ENCODE measurements at regions not wholly inside any gene's neighbourhood (a gene's known extent, or its start where the extent isn't known, plus 50 kb on each side); places are given as distances from the start of the nearest gene placed in this dataset.
"Not testable (repeated sequence)": the region's sequence is repeated elsewhere in the genome, so short reads cannot be mapped to it uniquely, and the experiment has no call there.

- in situ Hi-C loops (cut with HindIII; ENCODE audit: low pct_unique_long_range_greater_than_20kb, low sequenced_read_pairs), result no loop called here
- DNase-seq (ENCODE audit: low read depth), result no peak
Measured at GRCh38 chr9:86580688-86581087, 226.5 kb upstream of the TUT7 start.

GRCh38 chr9:86578722-86579121 lies 224.5 kb upstream of the TUT7 start:
- DNase-seq (ENCODE audit: low read depth), result no peak
- in situ Hi-C loops (cut with HindIII; ENCODE audit: low pct_unique_long_range_greater_than_20kb, low sequenced_read_pairs), result no loop called here

- in situ Hi-C loops (cut with HindIII; ENCODE audit: low pct_unique_long_range_greater_than_20kb, low sequenced_read_pairs), result no loop called here
- no peak for DNase-seq (ENCODE audit: low read depth)
Measured at GRCh38 chr9:86577420-86578333, 223.5 kb upstream of the TUT7 start.

GRCh38 chr9:86575825-86576525 lies 221.8 kb upstream of the TUT7 start:
- DNase-seq (ENCODE audit: low read depth), result no peak
- in situ Hi-C loops (cut with HindIII; ENCODE audit: low pct_unique_long_range_greater_than_20kb, low sequenced_read_pairs), result no loop called here

- in situ Hi-C loops (cut with HindIII; ENCODE audit: low pct_unique_long_range_greater_than_20kb, low sequenced_read_pairs), result no loop called here
- no peak for DNase-seq (ENCODE audit: low read depth)
Measured at GRCh38 chr9:86575137-86575536, 220.9 kb upstream of the TUT7 start.

GRCh38 chr9:86573886-86574285 lies 219.7 kb upstream of the TUT7 start:
- DNase-seq (ENCODE audit: low read depth), result no peak
- in situ Hi-C loops (cut with HindIII; ENCODE audit: low pct_unique_long_range_greater_than_20kb, low sequenced_read_pairs), result no loop called here

GRCh38 chr9:86572904-86573303 lies 218.7 kb upstream of the TUT7 start:
- in situ Hi-C loops (cut with HindIII; ENCODE audit: low pct_unique_long_range_greater_than_20kb, low sequenced_read_pairs), result no loop called here
- no peak for DNase-seq (ENCODE audit: low read depth)

GRCh38 chr9:86565603-86566002 lies 211.4 kb upstream of the TUT7 start:
- in situ Hi-C loops (cut with HindIII; ENCODE audit: low pct_unique_long_range_greater_than_20kb, low sequenced_read_pairs); DNase-seq (ENCODE audit: low read depth): not testable (repeated sequence)

- in situ Hi-C loops (cut with HindIII; ENCODE audit: low pct_unique_long_range_greater_than_20kb, low sequenced_read_pairs), result no loop called here
Measured at GRCh38 chr9:86563936-86564335, 209.7 kb upstream of the TUT7 start.

GRCh38 chr9:86563350-86563749 lies 209.1 kb upstream of the TUT7 start:
- no peak for DNase-seq (ENCODE audit: low read depth)
- in situ Hi-C loops (cut with HindIII; ENCODE audit: low pct_unique_long_range_greater_than_20kb, low sequenced_read_pairs), result no loop called here

More at GRCh38 chr9:86563936-86564335, 209.7 kb upstream of the TUT7 start:
- DNase-seq (ENCODE audit: low read depth), result no peak

GRCh38 chr9:86562691-86563090 lies 208.5 kb upstream of the TUT7 start:
- no peak for DNase-seq (ENCODE audit: low read depth)
- in situ Hi-C loops (cut with HindIII; ENCODE audit: low pct_unique_long_range_greater_than_20kb, low sequenced_read_pairs), result no loop called here

- in situ Hi-C loops (cut with HindIII; ENCODE audit: low pct_unique_long_range_greater_than_20kb, low sequenced_read_pairs), result no loop called here
- no peak for DNase-seq (ENCODE audit: low read depth)
Measured at GRCh38 chr9:86557918-86558317, 203.7 kb upstream of the TUT7 start.

GRCh38 chr9:86557063-86557766 lies 203.0 kb upstream of the TUT7 start:
- in situ Hi-C loops (cut with HindIII; ENCODE audit: low pct_unique_long_range_greater_than_20kb, low sequenced_read_pairs), result no loop called here
- no peak for DNase-seq (ENCODE audit: low read depth)

GRCh38 chr9:86555661-86556060 lies 201.5 kb upstream of the TUT7 start:
- in situ Hi-C loops (cut with HindIII; ENCODE audit: low pct_unique_long_range_greater_than_20kb, low sequenced_read_pairs), result no loop called here
- DNase-seq (ENCODE audit: low read depth), result no peak

- in situ Hi-C loops (cut with HindIII; ENCODE audit: low pct_unique_long_range_greater_than_20kb, low sequenced_read_pairs), result no loop called here
- no peak for DNase-seq (ENCODE audit: low read depth)
Measured at GRCh38 chr9:86550401-86550800, 196.2 kb upstream of the TUT7 start.

- no peak for DNase-seq (ENCODE audit: low read depth)
- in situ Hi-C loops (cut with HindIII; ENCODE audit: low pct_unique_long_range_greater_than_20kb, low sequenced_read_pairs), result no loop called here
Measured at GRCh38 chr9:86549920-86550319, 195.7 kb upstream of the TUT7 start.

GRCh38 chr9:86549401-86549811 lies 195.2 kb upstream of the TUT7 start:
- no peak for DNase-seq (ENCODE audit: low read depth)

GRCh38 chr9:86548220-86548619 lies 194.0 kb upstream of the TUT7 start:
- no peak for DNase-seq (ENCODE audit: low read depth)
- in situ Hi-C loops (cut with HindIII; ENCODE audit: low pct_unique_long_range_greater_than_20kb, low sequenced_read_pairs), result no loop called here

More at GRCh38 chr9:86549401-86549811, 195.2 kb upstream of the TUT7 start:
- in situ Hi-C loops (cut with HindIII; ENCODE audit: low pct_unique_long_range_greater_than_20kb, low sequenced_read_pairs), result no loop called here

GRCh38 chr9:86547571-86547970 lies 193.4 kb upstream of the TUT7 start:
- no peak for DNase-seq (ENCODE audit: low read depth)
- in situ Hi-C loops (cut with HindIII; ENCODE audit: low pct_unique_long_range_greater_than_20kb, low sequenced_read_pairs), result no loop called here
